HG02759 (cell line): ENCODE measurements at regions not wholly inside any gene's neighbourhood (a gene's known extent, or its start where the extent isn't known, plus 50 kb on each side); places are given as distances from the start of the nearest gene placed in this dataset.
A peak's percentile ranks its signal among the peaks of the same experiment; 100 is the strongest.
"Not testable (repeated sequence)": the region's sequence is repeated elsewhere in the genome, so short reads cannot be mapped to it uniquely, and the experiment has no call there.

ENCODE experiments used
- ATAC-seq: cut with Tn5 transposase; IDR thresholded peaks from one replicate; pipeline ENCODE4 v1.9.1; 2021; ENCODE audit warnings: mild to moderate bottlenecking, moderate library complexity; ENCODE audit not compliant: unreplicated experiment

GRCh38 chr2:89855752-89856151, 1164.3 kb downstream of the RPIA start:
- ATAC-seq, result not testable (repeated sequence)

GRCh38 chr2:89856305-89856704, 1164.8 kb downstream of the RPIA start:
- ATAC-seq, result not testable (repeated sequence)

GRCh38 chr2:89862164-89862563, 1170.7 kb downstream of the RPIA start:
- ATAC-seq, result not testable (repeated sequence)

GRCh38 chr2:89863209-89863608, 1171.7 kb downstream of the RPIA start:
- ATAC-seq, result not testable (repeated sequence)

GRCh38 chr2:89874810-89875595, 1183.5 kb downstream of the RPIA start:
- not testable (repeated sequence) for ATAC-seq

- not testable (repeated sequence) for ATAC-seq
These were observed 1185.0 kb downstream of the RPIA start for GRCh38 chr2:89876445-89876844.

GRCh38 chr2:89876878-89877277, 1185.4 kb downstream of the RPIA start:
- not testable (repeated sequence) for ATAC-seq

- ATAC-seq, result peak; percentile 67
These were observed 1191.4 kb downstream of the RPIA start for GRCh38 chr2:89882880-89883279.

- ATAC-seq, result not testable (repeated sequence)
These were observed 1192.2 kb downstream of the RPIA start for GRCh38 chr2:89883624-89884023.

- not testable (repeated sequence) for ATAC-seq
These were observed 1193.6 kb downstream of the RPIA start for GRCh38 chr2:89885071-89885470.

GRCh38 chr2:89888693-89889092, 1197.2 kb downstream of the RPIA start:
- not testable (repeated sequence) for ATAC-seq

GRCh38 chr2:89890185-89890773, 1198.8 kb downstream of the RPIA start:
- not testable (repeated sequence) for ATAC-seq

- not testable (repeated sequence) for ATAC-seq
These were observed 1203.5 kb downstream of the RPIA start for GRCh38 chr2:89894988-89895387.

GRCh38 chr2:89895629-89896028, 1204.2 kb downstream of the RPIA start:
- ATAC-seq, result not testable (repeated sequence)

- ATAC-seq, result not testable (repeated sequence)
These were observed 1235.5 kb downstream of the RPIA start for GRCh38 chr2:89927018-89927417.

- not testable (repeated sequence) for ATAC-seq
These were observed 1244.0 kb downstream of the RPIA start for GRCh38 chr2:89935436-89935835.

- not testable (repeated sequence) for ATAC-seq
These were observed 1244.5 kb downstream of the RPIA start for GRCh38 chr2:89936011-89936410.

GRCh38 chr2:89936559-89936958, 1245.1 kb downstream of the RPIA start:
- not testable (repeated sequence) for ATAC-seq

- ATAC-seq, result peak; percentile 97
These were observed 1247.3 kb downstream of the RPIA start for GRCh38 chr2:89938756-89939155.

- not testable (repeated sequence) for ATAC-seq
These were observed 1252.8 kb downstream of the RPIA start for GRCh38 chr2:89944267-89944666.

GRCh38 chr2:89945004-89945616, 1253.6 kb downstream of the RPIA start:
- ATAC-seq, result not testable (repeated sequence)
